ENCODE measurements at regions not wholly inside any gene's neighbourhood (a gene's known extent, or its start where the extent isn't known, plus 50 kb on each side); places are given as distances from the start of the nearest gene placed in this dataset.

DNA sequence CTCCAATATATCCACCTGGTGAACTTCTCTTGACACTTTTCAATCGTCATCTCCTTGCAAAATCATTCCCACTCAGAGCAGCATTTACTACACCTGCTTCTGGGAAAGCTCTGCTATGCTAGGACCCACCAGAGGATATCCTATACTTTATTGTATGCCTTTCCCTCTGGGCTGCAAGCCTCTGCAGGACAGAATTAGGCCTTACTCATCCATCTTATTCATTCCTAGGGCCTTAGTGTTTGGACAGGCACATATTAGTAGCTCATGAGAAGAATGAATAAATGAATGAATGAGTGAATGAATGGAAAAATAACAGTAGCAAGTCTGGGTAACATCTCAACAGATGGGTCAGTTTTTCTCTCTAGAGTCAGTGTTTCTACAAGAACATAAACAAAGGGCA lies 216.1 kb downstream of the MAFB start:
- POLR2A ChIA-PET, result no interaction called here
- Histone ChIP-seq H3K9me1 (replicated peaks; ENCODE audit: control insufficient read depth, extremely low read depth, insufficient read depth, low read length) (no peaks in the 10 kb centered on the region), H3K36me3 (ENCODE audit: control insufficient read depth in 2 of 2, extremely low read depth in 1 of 2, insufficient read depth in 2 of 2, low read length in 2 of 2) (no peaks in the 10 kb centered on the region), H3K27me3 (ENCODE audit: control insufficient read depth in 2 of 2, insufficient read depth in 2 of 2, low read length in 2 of 2) (no peaks in the 10 kb centered on the region), H3K4me3 (replicated peaks in 1 of 3; ENCODE audit: insufficient read depth in 1 of 3, low read depth in 1 of 3, low read length in 3 of 3) (no peak overlapping the region), H2AFZ (ENCODE audit: low read depth, low read length) (no peak overlapping the region), H3K79me2 (ENCODE audit: control insufficient read depth, insufficient read depth, low read length) (no peaks in the 10 kb centered on the region), H3K27ac (ENCODE audit: insufficient read depth, low read depth, low read length) (no peak overlapping the region), H3K4me1 (ENCODE audit: control insufficient read depth, extremely low read depth, insufficient read depth, low read length) (no peaks in the 10 kb centered on the region), H4K20me1 (replicated peaks; ENCODE audit: control insufficient read depth, extremely low read depth, insufficient read depth, low read length) (no peaks in the 10 kb centered on the region), H3K9ac (replicated peaks; ENCODE audit: extremely low read depth, insufficient read depth, low read length) (no peak overlapping the region), H3K4me2 (ENCODE audit: insufficient read depth, low read length) (no peak overlapping the region), H3K9me3 (replicated peaks; ENCODE audit: control insufficient read depth, insufficient read depth, low read length) (no peaks in the 10 kb centered on the region)
- BruUV-seq (replicated peaks), result no TSS peak
- no peak for FAIRE-seq
- intact Hi-C loops (cut with micrococcal nuclease), result loop anchor here (10.0 kb wide), 1 partner anchor 1208 kb away; no protein-coding TSS in a partner anchor
- no peak for TF ChIP-seq CTCF (IDR thresholded peaks at IDR 0.05; ENCODE audit: extremely low read depth in 1 of 2, insufficient read depth in 1 of 2, low read depth in 1 of 2, low read length in 2 of 2)
- no peak for TF ChIP-seq POLR2A (IDR thresholded peaks at IDR 0.05; ENCODE audit: low read depth, low read length)
- no peak for TF ChIP-seq GATA2 (IDR thresholded peaks at IDR 0.05; ENCODE audit: insufficient read depth, insufficient read length, low read depth, low read length)
- TF ChIP-seq, protein P1, sequence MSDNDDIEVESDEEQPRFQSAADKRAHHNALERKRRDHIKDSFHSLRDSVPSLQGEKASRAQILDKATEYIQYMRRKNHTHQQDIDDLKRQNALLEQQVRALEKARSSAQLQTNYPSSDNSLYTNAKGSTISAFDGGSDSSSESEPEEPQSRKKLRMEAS (IDR thresholded peaks at IDR 0.05; ENCODE audit: insufficient read depth, insufficient read length), result no peak
- no peak for TF ChIP-seq EZH2 (IDR thresholded peaks at IDR 0.05; ENCODE audit: borderline replicate concordance, low read depth, low read length, severe bottlenecking)
- no peak for TF ChIP-seq MYC (IDR thresholded peaks at IDR 0.05; ENCODE audit: low read depth, low read length)
- no peak for TF ChIP-seq JUN (IDR thresholded peaks at IDR 0.05; ENCODE audit: borderline replicate concordance, insufficient read depth, insufficient read length, low read depth)
- TF ChIP-seq FOS (IDR thresholded peaks at IDR 0.05; ENCODE audit: borderline replicate concordance, insufficient read depth, low read length), result no peak
- no peak for TF ChIP-seq POLR2AphosphoS5 (IDR thresholded peaks at IDR 0.05; ENCODE audit: insufficient read depth, low read depth, low read length)
- CTCF ChIA-PET, result no interaction called here
- no peak for DNase-seq (ENCODE audit: low read depth, low spot score)
- dilution Hi-C loops (cut with MboI; ENCODE audit: extremely low pct_ligation_motif_present, low sequenced_read_pairs), result no loop called here
